Liver (tissue), 2 donors: ENCODE measurements at regions not wholly inside any gene's neighbourhood (a gene's known extent, or its start where the extent isn't known, plus 50 kb on each side); places are given as distances from the start of the nearest gene placed in this dataset.

ENCODE experiments used
- MAX ChIP-seq: IDR thresholded peaks from 2 replicates; pipeline ENCODE4 v1.6.1; 2016; ENCODE audit warnings: antibody characterized with exemption
- TAF1 ChIP-seq: conservative IDR thresholded peaks from 2 replicates; pipeline ENCODE4 v1.6.1; 2016; ENCODE audit warnings: antibody characterized with exemption, mild to moderate bottlenecking
- donor health status: healthy.

- no peak for TF ChIP-seq MAX
- no peak for TF ChIP-seq TAF1
Measured at GRCh38 chr4:43765514-43765913, 683.1 kb downstream of the KCTD8 start.
